ENCODE measurements at regions not wholly inside any gene's neighbourhood (a gene's known extent, or its start where the extent isn't known, plus 50 kb on each side); places are given as distances from the start of the nearest gene placed in this dataset.

DNA sequence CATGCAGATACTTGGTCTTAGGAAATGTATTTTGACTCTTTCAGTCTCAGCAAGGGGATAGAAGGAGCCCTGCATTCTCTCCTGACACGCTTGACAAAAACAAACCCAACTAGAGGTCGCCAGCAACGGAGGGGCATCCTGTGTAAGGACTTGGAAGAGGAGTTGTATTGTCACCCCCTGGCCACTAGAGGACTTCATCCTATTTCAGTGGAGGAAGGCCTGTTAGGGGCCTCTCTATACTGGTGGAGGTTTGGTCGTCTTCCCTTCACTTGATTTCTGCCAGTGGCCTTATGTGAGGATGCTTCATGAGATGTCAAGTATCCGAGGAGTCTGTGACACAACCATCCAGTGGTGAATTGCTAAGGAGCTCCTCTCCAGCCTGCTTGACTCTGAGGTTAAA lies 122.8 kb upstream of the STC2 start:
- TF ChIP-seq, protein P1, sequence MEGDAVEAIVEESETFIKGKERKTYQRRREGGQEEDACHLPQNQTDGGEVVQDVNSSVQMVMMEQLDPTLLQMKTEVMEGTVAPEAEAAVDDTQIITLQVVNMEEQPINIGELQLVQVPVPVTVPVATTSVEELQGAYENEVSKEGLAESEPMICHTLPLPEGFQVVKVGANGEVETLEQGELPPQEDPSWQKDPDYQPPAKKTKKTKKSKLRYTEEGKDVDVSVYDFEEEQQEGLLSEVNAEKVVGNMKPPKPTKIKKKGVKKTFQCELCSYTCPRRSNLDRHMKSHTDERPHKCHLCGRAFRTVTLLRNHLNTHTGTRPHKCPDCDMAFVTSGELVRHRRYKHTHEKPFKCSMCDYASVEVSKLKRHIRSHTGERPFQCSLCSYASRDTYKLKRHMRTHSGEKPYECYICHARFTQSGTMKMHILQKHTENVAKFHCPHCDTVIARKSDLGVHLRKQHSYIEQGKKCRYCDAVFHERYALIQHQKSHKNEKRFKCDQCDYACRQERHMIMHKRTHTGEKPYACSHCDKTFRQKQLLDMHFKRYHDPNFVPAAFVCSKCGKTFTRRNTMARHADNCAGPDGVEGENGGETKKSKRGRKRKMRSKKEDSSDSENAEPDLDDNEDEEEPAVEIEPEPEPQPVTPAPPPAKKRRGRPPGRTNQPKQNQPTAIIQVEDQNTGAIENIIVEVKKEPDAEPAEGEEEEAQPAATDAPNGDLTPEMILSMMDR (IDR thresholded peaks at IDR 0.05; ENCODE audit: low read depth, low read length) = peak; percentile 22
- no peak overlapping the region for H3K4me3 ChIP-seq (ENCODE audit: low read depth, low read length)

DNA sequence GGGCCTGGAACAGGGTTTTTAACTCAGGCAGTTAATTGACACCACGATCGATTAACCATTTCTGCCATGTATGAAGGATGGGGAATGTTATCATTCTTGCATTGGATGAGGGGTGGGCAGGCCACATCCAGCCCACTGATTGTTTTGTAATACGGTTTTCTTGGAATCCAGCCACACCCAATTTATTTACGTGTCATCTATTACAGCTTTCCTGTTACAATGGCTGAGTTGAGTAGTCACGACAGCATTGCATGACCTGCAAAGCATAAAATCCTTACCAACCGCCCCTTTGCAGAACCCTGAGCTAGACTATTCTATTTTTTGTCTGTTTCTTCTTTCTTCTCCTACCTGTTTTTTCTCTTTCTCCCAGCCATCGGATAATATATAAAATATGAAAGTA lies 122.0 kb upstream of the STC2 start:
- TF ChIP-seq, protein P1 (IDR thresholded peaks at IDR 0.05; ENCODE audit: low read depth, low read length) = no peak

GRCh38 chr5:173448856-173449255 lies 120.6 kb upstream of the STC2 start:
- TF ChIP-seq, protein P1 (IDR thresholded peaks at IDR 0.05; ENCODE audit: low read depth, low read length) = no peak
- no peak overlapping the region for H3K4me3 ChIP-seq (ENCODE audit: low read depth, low read length)

More for the DNA sequence above, 122.0 kb upstream of the STC2 start:
- no peak overlapping the region for H3K4me3 ChIP-seq (ENCODE audit: low read depth, low read length)

DNA sequence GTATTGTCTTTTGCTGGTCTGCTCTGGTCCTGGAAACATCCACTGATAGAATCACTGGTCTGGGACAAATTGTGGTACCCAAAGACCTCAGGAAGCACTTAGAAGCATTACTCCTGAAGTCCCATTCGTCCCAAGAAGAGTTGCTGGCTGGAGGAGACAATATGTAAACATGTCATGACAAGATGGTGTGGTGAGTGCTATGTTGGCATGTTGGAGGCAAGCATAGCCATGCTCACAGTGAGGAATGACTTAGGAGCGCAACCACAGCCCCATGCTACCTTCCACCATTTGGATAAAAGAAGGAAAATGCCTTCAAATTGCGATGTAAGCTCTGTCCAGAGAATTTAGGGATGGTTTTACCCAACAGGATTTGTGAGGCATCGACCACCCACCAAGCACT lies 115.8 kb upstream of the STC2 start:
- TF ChIP-seq, protein P1 (IDR thresholded peaks at IDR 0.05; ENCODE audit: low read depth, low read length) = no peak
- no peak overlapping the region for H3K4me3 ChIP-seq (ENCODE audit: low read depth, low read length)

DNA sequence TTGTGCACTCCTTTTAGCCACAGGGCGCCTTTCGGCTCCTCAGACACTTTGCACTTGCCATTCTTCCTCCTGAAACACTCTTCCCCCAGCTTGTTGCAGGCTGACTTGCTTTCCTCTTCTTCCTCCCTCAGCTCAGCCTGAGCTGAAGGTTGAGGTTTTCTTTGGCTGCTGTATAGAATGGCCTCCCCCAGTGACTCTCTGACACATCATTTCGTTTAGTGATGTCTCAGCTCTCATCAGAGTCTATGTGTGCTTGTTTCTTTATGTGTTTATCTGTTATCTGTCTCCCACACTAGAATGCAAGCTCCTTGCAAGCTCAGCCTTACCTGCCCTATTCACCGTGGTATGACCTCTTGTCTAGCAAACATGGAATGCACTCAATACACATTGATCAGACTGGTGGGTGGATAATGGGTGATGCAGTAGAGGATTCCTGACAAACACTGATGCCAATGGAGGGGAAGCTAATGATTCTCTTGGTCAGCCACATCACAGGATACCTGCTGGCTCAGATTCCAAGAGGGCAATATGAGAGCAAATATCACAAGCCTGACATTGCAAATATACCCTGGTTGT lies 112.9 kb upstream of the STC2 start:
- TF ChIP-seq, protein P1 (IDR thresholded peaks at IDR 0.05; ENCODE audit: low read depth, low read length) = no peak

GRCh38 chr5:173438951-173439350 lies 110.7 kb upstream of the STC2 start:
- TF ChIP-seq, protein P1 (IDR thresholded peaks at IDR 0.05; ENCODE audit: low read depth, low read length) = no peak
- no peak overlapping the region for H3K4me3 ChIP-seq (ENCODE audit: low read depth, low read length)

More for the DNA sequence above, 112.9 kb upstream of the STC2 start:
- H3K4me3 ChIP-seq (ENCODE audit: low read depth, low read length) = no peak overlapping the region

DNA sequence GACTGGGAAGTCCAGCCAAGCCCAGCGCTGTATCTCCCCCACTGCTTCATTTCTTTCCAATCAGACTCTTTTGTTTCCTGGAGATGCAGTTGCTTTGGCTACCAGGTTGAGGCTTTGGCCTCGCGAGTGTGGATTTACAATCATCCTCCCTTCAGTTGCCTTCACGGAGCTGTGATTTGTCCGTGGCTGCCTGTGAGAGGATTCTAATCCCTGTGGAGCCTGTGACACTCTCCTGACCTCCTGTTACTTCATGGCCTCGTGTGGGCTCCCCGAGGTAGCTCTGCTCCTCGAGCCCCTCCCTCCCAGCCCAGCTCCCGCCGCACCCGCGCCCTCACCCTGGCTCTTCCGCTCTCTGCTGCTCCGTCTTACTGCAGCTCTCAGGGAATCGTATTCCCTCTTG lies 107.2 kb upstream of the STC2 start:
- H3K4me3 ChIP-seq (ENCODE audit: low read depth, low read length) = no peak overlapping the region
- TF ChIP-seq, protein P1 (IDR thresholded peaks at IDR 0.05; ENCODE audit: low read depth, low read length) = no peak

Data from WI38 (cell line).